ENCODE measurements at regions not wholly inside any gene's neighbourhood (a gene's known extent, or its start where the extent isn't known, plus 50 kb on each side); places are given as distances from the start of the nearest gene placed in this dataset.

DNA sequence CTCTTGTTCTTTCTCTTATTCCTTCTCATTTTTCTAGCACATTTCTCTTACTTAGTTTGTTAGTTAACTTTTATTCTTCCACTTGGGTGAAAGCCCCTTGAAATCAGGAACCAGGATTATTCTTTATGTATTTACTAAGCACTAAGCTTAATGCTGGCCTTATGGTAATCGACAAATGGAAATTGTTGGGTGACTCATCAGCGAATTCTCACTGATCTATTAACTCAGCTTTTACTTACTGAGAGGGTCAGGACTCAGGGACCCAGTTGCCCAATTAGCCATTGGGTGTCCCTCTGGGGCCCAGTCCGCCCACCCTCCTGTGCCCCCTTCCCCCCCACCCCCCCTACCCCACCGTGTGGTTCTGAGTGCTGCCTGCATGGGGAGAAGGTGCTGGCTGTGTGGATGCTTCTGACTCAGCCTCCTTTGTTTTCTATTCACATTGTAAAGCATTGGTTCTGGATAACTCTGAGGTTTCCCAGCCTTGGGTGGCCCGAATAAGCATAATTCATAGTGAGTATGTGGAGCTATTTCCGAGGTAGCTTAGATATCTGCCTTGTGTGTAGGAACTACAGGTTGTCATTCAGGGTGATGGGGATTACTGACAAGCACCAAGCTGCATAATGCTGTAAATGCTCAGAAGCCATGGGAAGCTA lies 240.9 kb downstream of the FGF9 start:
- TF ChIP-seq, protein P1, sequence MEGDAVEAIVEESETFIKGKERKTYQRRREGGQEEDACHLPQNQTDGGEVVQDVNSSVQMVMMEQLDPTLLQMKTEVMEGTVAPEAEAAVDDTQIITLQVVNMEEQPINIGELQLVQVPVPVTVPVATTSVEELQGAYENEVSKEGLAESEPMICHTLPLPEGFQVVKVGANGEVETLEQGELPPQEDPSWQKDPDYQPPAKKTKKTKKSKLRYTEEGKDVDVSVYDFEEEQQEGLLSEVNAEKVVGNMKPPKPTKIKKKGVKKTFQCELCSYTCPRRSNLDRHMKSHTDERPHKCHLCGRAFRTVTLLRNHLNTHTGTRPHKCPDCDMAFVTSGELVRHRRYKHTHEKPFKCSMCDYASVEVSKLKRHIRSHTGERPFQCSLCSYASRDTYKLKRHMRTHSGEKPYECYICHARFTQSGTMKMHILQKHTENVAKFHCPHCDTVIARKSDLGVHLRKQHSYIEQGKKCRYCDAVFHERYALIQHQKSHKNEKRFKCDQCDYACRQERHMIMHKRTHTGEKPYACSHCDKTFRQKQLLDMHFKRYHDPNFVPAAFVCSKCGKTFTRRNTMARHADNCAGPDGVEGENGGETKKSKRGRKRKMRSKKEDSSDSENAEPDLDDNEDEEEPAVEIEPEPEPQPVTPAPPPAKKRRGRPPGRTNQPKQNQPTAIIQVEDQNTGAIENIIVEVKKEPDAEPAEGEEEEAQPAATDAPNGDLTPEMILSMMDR (IDR thresholded peaks at IDR 0.05) = no peak
- TF ChIP-seq POLR2A (IDR thresholded peaks at IDR 0.05) = no peak

All from testis (tissue), 2 donors.